GM12874 (cell line): ENCODE measurements at regions not wholly inside any gene's neighbourhood (a gene's known extent, or its start where the extent isn't known, plus 50 kb on each side); places are given as distances from the start of the nearest gene placed in this dataset.

Source experiments
- TF ChIP-seq, protein P1 (sequence below): IDR thresholded peaks from 2 replicates; pipeline ENCODE4 v1.5.1; 2011; ENCODE audit warnings: low read depth, mild to moderate bottlenecking, control low read depth, low read length, moderate library complexity; ENCODE audit not compliant: insufficient read depth

DNA sequence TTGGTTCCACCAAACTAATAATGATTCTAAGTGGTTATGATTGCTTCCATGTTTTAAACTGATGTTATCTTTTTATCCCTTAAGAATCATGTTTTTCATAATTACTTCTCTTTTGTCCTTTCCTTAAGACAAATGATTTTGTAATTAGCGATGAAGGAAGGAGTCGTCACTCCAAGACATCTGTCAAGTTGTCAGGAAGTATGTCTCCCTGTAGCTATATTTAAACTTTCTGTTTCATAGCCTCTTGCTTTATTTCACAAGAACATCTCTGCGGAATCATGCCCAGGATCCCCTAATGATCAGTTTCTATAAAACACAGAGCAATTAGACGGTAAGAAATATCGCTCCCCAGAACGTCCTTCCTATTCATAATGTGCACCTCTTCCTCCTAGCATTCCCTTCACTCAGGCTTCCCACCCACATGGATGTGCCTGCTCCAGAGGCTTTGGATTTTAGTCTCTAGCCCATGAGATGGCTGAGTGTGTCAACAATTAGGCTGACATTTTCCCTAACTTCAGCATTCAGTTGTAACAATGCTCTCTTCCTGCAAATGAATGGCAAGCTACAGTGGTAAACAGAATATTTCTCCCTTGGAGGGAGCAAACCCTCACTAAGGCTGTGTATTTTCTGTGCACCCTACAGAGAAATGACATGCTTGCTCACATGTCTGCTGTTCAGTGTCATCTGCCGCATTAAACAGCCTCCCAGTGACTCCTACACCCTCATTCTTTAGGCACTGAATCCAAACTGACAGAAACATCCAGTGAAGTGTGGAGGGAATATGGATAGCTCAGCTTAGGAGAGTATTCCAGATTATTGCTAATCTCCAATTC is 879.6 kb upstream of the CELF4 start:
- TF ChIP-seq, protein P1, sequence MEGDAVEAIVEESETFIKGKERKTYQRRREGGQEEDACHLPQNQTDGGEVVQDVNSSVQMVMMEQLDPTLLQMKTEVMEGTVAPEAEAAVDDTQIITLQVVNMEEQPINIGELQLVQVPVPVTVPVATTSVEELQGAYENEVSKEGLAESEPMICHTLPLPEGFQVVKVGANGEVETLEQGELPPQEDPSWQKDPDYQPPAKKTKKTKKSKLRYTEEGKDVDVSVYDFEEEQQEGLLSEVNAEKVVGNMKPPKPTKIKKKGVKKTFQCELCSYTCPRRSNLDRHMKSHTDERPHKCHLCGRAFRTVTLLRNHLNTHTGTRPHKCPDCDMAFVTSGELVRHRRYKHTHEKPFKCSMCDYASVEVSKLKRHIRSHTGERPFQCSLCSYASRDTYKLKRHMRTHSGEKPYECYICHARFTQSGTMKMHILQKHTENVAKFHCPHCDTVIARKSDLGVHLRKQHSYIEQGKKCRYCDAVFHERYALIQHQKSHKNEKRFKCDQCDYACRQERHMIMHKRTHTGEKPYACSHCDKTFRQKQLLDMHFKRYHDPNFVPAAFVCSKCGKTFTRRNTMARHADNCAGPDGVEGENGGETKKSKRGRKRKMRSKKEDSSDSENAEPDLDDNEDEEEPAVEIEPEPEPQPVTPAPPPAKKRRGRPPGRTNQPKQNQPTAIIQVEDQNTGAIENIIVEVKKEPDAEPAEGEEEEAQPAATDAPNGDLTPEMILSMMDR: no peak

GRCh38 chr18:38427736-38428135 is 862.1 kb upstream of the CELF4 start:
- TF ChIP-seq, protein P1: no peak

DNA sequence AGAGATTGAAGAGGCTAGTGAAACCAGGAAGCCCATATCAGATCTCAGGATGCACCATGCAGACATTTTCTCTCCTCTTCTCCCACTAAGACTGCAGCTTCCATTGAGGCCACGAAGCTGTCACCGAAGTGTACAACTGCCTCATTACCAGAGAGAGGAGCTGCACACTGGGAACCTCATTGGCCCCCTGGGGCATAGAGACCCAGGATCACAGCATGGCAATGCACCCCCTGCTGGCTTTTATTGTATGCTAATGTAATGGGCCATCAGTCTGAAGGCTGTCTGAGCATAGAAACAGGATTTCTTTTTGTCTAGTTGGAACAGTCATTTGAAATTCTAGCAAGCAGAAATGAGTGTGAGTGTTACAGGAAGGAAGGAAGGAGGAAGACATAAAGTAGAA is 861.6 kb upstream of the CELF4 start:
- TF ChIP-seq, protein P1: no peak

GRCh38 chr18:38421872-38422615 is 856.4 kb upstream of the CELF4 start:
- TF ChIP-seq, protein P1: no peak

GRCh38 chr18:38421021-38421420 is 855.4 kb upstream of the CELF4 start:
- TF ChIP-seq, protein P1: no peak

GRCh38 chr18:38420611-38421010 is 855.0 kb upstream of the CELF4 start:
- TF ChIP-seq, protein P1: no peak

GRCh38 chr18:38415811-38416210 is 850.2 kb upstream of the CELF4 start:
- TF ChIP-seq, protein P1: no peak
